Suprapubic skin (tissue), 4 donors: ENCODE measurements at regions not wholly inside any gene's neighbourhood (a gene's known extent, or its start where the extent isn't known, plus 50 kb on each side); places are given as distances from the start of the nearest gene placed in this dataset.

Source experiments
- DNase-seq, 2 donors: peaks; one replicate each; pipeline ENCODE4 v3.0.0-alpha.2; 2019; ENCODE audit warnings: low spot score in 2 of 2
- H3K27ac ChIP-seq: fragments of 200-600 bp; sonication (generic); one replicate; pipeline ENCODE4 v1.5.1; 2019
- H3K27me3 ChIP-seq: fragments of 200-600 bp; sonication (generic); one replicate; pipeline ENCODE4 v1.5.1; 2019
- H3K36me3 ChIP-seq: fragments of 200-600 bp; sonication (generic); one replicate; pipeline ENCODE4 v1.5.1; 2019
- H3K4me1 ChIP-seq: fragments of 200-600 bp; sonication (generic); one replicate; pipeline ENCODE4 v1.5.1; 2019
- H3K4me3 ChIP-seq: fragments of 200-600 bp; sonication (generic); one replicate; pipeline ENCODE4 v1.5.1; 2019; ENCODE audit warnings: mild to moderate bottlenecking
- H3K9me3 ChIP-seq: fragments of 200-600 bp; sonication (generic); one replicate; pipeline ENCODE4 v1.5.1; 2019
- EP300 ChIP-seq: sonication (generic); formaldehyde crosslinking; IDR thresholded peaks from one replicate; pipeline ENCODE4 v1.6.1; 2017; ENCODE audit warnings: antibody characterized with exemption
- POLR2A ChIP-seq, 2 donors: fragments of 450-650 bp; IDR thresholded peaks; one replicate each; pipeline ENCODE4 v1.6.1; 2017; ENCODE audit warnings: antibody characterized with exemption in 2 of 2, mild to moderate bottlenecking in 2 of 2, moderate library complexity in 2 of 2
- POLR2AphosphoS5 ChIP-seq, 3 donors: sonication (generic); formaldehyde crosslinking; IDR thresholded peaks; one replicate each; pipeline ENCODE4 v1.6.1; 2017; ENCODE audit warnings: antibody characterized with exemption in 3 of 3
- WGBS: methylation state at CpG from one replicate; pipeline ENCODE4 v1.1.5; 2018; 5-methylcytosine and 5-hydroxymethylcytosine counted together
- TF ChIP-seq, protein P1 (sequence below), 2 donors: fragments of 200-600 bp in 1 of 2; fragments of 450-650 bp in 1 of 2; sonication (generic) in 1 of 2; IDR thresholded peaks; one replicate each; pipeline ENCODE4 v1.5.1; 2016 to 2019; ENCODE audit warnings: antibody characterized with exemption in 2 of 2, mild to moderate bottlenecking in 1 of 2, moderate library complexity in 1 of 2

DNA sequence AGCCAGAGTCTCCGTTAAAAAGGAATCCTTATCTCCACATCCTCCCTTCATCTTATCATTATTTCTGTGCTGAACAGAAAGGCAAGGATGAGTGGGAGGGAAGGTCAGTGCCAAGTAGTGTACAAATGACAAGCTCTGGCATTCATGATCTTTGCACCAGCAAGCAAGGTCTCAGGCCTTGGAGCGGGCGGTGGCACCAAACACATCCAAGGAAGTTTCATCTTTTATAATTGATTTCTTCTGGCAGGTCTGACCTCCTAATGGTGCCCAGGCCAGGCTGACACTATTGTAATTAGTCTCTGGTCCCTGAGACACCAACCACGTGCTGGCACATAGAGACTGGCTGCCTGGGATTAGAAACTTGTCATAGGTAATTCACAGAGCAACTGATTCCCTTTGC lies 336.6 kb downstream of the EN1 start:
- WGBS: 63% methylated on average over 4 of the region's 4 CpGs
- Histone ChIP-seq H3K4me3 (no peak overlapping the region), H3K27ac (no peak overlapping the region), H3K4me1 (no peaks in the 10 kb centered on the region), H3K27me3 (no peaks in the 10 kb centered on the region), H3K36me3 (no peaks in the 10 kb centered on the region), H3K9me3 (no peaks in the 10 kb centered on the region)
- DNase-seq: no peak
- TF ChIP-seq POLR2A (IDR thresholded peaks at IDR 0.05) (no peak), POLR2AphosphoS5 (IDR thresholded peaks at IDR 0.05) (no peak), EP300 (no peak)
- TF ChIP-seq, protein P1, sequence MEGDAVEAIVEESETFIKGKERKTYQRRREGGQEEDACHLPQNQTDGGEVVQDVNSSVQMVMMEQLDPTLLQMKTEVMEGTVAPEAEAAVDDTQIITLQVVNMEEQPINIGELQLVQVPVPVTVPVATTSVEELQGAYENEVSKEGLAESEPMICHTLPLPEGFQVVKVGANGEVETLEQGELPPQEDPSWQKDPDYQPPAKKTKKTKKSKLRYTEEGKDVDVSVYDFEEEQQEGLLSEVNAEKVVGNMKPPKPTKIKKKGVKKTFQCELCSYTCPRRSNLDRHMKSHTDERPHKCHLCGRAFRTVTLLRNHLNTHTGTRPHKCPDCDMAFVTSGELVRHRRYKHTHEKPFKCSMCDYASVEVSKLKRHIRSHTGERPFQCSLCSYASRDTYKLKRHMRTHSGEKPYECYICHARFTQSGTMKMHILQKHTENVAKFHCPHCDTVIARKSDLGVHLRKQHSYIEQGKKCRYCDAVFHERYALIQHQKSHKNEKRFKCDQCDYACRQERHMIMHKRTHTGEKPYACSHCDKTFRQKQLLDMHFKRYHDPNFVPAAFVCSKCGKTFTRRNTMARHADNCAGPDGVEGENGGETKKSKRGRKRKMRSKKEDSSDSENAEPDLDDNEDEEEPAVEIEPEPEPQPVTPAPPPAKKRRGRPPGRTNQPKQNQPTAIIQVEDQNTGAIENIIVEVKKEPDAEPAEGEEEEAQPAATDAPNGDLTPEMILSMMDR (IDR thresholded peaks at IDR 0.05): no peak

DNA sequence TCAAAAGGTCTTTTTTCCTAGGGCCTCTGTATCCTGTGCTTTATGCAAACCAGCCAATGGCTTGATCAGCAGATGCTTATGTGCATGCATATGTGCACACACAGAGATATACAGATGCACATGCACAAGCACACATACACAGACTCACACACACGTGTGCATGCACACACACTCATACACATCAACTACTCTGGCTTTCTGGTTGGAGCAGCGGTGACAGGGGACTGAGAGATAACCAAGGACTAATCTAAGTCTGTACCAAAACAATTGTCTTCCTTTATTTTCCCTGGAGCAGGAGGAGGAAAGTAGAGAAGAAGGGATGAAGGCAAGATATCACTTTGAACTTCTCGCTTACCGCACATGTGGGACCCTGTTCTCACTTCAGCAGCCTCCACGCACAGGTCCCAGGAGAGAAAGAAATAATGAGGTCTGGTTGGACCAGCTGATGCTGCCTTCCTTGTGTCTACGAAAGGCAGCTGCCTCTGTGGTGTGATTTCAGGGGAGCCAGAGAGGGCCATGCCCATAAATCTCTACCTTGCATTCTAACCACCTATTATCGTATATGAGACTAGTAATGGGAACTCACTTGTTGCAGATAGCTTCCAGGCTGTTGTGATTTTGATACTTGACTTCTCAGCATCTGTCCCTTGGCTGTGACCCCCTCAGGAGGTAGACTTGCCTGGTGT lies 338.0 kb downstream of the EN1 start:
- Histone ChIP-seq H3K36me3 (no peaks in the 10 kb centered on the region), H3K9me3 (no peaks in the 10 kb centered on the region), H3K4me1 (no peaks in the 10 kb centered on the region), H3K27ac (no peak overlapping the region), H3K4me3 (no peak overlapping the region), H3K27me3 (no peaks in the 10 kb centered on the region)
- 89% methylated on average over 7 of the region's 7 CpGs for WGBS
- no peak for DNase-seq
- TF ChIP-seq, protein P1 (IDR thresholded peaks at IDR 0.05): no peak
- TF ChIP-seq EP300 (no peak), POLR2AphosphoS5 (IDR thresholded peaks at IDR 0.05) (no peak), POLR2A (IDR thresholded peaks at IDR 0.05) (no peak)

DNA sequence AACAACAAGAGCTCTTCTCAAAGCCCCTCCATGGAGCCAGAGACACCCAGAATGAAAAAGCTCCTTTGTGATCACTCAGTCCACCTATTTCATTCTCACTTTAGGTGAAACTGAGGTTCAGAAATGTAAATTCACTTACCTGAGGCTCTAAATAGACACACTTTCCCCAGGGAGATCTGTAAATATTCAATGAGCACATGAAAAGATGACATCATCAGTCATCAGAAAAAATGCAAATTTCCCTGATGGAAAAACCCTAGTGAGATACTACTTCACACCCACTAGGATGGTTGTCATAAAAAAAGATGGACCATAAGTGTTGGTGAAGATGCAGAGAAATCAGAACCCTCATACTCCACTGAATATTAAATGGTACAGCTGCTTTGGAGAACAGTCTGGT lies 339.2 kb downstream of the EN1 start:
- Histone ChIP-seq H3K27ac (no peak overlapping the region), H3K4me3 (no peak overlapping the region), H3K4me1 (no peaks in the 10 kb centered on the region), H3K27me3 (no peaks in the 10 kb centered on the region), H3K36me3 (no peaks in the 10 kb centered on the region), H3K9me3 (no peaks in the 10 kb centered on the region)
- TF ChIP-seq POLR2A (IDR thresholded peaks at IDR 0.05) (no peak), POLR2AphosphoS5 (IDR thresholded peaks at IDR 0.05) (no peak), EP300 (no peak)
- TF ChIP-seq, protein P1 (IDR thresholded peaks at IDR 0.05): no peak
- DNase-seq: no peak

DNA sequence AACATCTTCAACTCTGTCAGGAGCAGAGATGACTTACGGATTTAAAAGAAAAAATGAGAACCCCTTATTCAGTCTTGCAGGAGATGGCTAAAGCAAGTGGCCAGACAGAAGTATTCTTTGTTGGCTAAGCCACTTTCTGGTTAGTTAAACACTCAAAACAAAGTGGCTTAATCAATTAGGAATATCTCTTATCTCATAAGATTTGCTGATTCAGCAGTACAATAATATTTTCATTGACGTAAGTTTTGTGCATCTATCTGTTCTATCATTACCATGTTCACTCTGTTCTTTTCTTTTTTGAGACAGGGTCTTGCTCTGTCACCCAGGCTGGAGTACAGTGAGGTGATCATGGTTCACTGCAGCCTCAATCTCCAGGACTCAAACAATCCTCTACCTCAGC lies 342.0 kb downstream of the EN1 start:
- Histone ChIP-seq H3K36me3 (no peaks in the 10 kb centered on the region), H3K4me3 (no peak overlapping the region), H3K9me3 (no peaks in the 10 kb centered on the region), H3K4me1 (no peaks in the 10 kb centered on the region), H3K27ac (no peak overlapping the region), H3K27me3 (no peaks in the 10 kb centered on the region)
- 87% methylated on average over 2 of the region's 2 CpGs for WGBS
- DNase-seq: no peak
- TF ChIP-seq POLR2AphosphoS5 (IDR thresholded peaks at IDR 0.05) (no peak), EP300 (no peak), POLR2A (IDR thresholded peaks at IDR 0.05) (no peak)
- TF ChIP-seq, protein P1 (IDR thresholded peaks at IDR 0.05): no peak

DNA sequence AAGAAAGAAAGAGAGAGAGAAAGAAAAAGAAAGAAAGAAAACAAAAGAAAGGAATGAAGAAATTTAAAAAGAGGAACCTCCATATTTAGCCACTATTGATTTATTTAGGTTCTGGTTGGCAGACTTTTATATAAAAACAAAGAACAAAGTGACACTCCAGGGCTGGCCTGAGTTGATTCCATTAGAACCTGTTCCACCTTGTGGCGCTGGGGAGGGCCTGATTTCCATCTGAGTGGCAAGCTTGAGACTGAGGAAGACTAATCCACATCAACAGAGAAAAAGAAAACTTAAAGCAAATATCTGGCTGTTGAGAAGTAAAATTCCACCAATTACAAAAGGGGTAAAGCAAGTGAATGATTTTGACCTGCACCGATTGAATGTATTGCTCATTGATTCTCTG lies 345.3 kb downstream of the EN1 start:
- Histone ChIP-seq H3K36me3 (no peaks in the 10 kb centered on the region), H3K4me3 (no peak overlapping the region), H3K9me3 (no peaks in the 10 kb centered on the region), H3K27ac (no peak overlapping the region), H3K27me3 (no peaks in the 10 kb centered on the region), H3K4me1 (no peaks in the 10 kb centered on the region)
- 82% methylated on average over 2 of the region's 2 CpGs for WGBS
- TF ChIP-seq, protein P1 (IDR thresholded peaks at IDR 0.05): no peak
- TF ChIP-seq POLR2A (IDR thresholded peaks at IDR 0.05) (no peak), EP300 (no peak), POLR2AphosphoS5 (IDR thresholded peaks at IDR 0.05) (no peak)
- DNase-seq: no peak
